ENCODE measurements at regions not wholly inside any gene's neighbourhood (a gene's known extent, or its start where the extent isn't known, plus 50 kb on each side); places are given as distances from the start of the nearest gene placed in this dataset.

- TF ChIP-seq CTCF (IDR thresholded peaks at IDR 0.05 in 8 of 11, conservative IDR thresholded peaks at IDR 0.05 in 3 of 11) = no peak
- no peak for TF ChIP-seq POLR2A (IDR thresholded peaks at IDR 0.05)
- no peak for TF ChIP-seq POLR2AphosphoS5 (IDR thresholded peaks at IDR 0.05)
These were observed 315.4 kb downstream of the MAP2K6 start for GRCh38 chr17:69729944-69730343.
